Fibroblast of mammary gland (primary cell): ENCODE measurements at regions not wholly inside any gene's neighbourhood (a gene's known extent, or its start where the extent isn't known, plus 50 kb on each side); places are given as distances from the start of the nearest gene placed in this dataset.

Experiments used
- DNase-seq: peaks from one replicate; pipeline ENCODE4 v3.0.0-alpha.2; 2010; ENCODE audit warnings: low read depth
- H3K4me3 ChIP-seq: 2 replicates; pipeline ENCODE4 v1.5.1; 2011; ENCODE audit warnings: low read depth, mild to moderate bottlenecking, low read length, moderate library complexity; ENCODE audit not compliant: control insufficient read depth
- TF ChIP-seq, protein P1 (sequence below): conservative IDR thresholded peaks from 2 replicates; pipeline ENCODE4 v1.5.1; 2011; ENCODE audit warnings: low read depth, low read length, inconsistent platforms; ENCODE audit not compliant: control insufficient read depth, insufficient read depth

DNA sequence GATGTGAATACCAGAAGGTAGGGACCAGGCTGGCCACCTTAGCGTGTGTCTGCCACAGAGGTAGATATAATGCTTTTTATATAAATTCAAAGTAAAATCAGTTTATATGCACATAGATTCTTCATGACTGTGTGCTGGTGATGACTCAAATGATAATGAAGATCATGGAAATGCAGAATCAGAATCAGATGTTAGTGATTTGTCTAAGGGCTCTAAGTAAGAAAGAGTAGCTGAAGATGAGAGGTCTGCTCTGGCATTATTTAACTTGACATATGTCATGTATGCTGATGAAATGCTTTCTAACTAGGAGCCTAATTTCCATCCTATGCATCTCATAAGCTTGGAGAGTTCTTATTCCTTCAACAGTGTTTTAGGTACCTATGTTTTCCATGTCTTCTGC is 50.3 kb upstream of the DPH6 start:
- peak; percentile 62 for DNase-seq
- no peak overlapping the region for H3K4me3 ChIP-seq
- TF ChIP-seq, protein P1, sequence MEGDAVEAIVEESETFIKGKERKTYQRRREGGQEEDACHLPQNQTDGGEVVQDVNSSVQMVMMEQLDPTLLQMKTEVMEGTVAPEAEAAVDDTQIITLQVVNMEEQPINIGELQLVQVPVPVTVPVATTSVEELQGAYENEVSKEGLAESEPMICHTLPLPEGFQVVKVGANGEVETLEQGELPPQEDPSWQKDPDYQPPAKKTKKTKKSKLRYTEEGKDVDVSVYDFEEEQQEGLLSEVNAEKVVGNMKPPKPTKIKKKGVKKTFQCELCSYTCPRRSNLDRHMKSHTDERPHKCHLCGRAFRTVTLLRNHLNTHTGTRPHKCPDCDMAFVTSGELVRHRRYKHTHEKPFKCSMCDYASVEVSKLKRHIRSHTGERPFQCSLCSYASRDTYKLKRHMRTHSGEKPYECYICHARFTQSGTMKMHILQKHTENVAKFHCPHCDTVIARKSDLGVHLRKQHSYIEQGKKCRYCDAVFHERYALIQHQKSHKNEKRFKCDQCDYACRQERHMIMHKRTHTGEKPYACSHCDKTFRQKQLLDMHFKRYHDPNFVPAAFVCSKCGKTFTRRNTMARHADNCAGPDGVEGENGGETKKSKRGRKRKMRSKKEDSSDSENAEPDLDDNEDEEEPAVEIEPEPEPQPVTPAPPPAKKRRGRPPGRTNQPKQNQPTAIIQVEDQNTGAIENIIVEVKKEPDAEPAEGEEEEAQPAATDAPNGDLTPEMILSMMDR, result no peak

DNA sequence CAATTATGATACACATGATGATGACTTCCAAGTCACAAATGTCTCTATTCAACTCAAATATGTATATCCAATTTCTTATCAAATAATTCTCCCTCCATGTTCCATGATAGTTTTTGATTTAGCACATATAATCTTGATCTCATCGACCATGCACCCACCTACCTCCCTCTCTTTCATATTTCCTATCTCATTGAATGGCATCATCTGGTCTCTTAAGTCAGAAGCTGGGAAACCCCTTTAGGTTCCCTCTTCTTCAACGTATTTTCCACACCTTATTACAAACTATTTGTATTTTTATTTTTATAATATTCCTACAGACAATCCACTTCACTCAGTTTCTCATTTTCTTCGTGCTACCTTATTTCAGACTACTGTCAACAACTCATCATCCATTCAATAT is 56.9 kb upstream of the DPH6 start:
- no peak overlapping the region for H3K4me3 ChIP-seq
- TF ChIP-seq, protein P1, result no peak
- DNase-seq, result no peak

DNA sequence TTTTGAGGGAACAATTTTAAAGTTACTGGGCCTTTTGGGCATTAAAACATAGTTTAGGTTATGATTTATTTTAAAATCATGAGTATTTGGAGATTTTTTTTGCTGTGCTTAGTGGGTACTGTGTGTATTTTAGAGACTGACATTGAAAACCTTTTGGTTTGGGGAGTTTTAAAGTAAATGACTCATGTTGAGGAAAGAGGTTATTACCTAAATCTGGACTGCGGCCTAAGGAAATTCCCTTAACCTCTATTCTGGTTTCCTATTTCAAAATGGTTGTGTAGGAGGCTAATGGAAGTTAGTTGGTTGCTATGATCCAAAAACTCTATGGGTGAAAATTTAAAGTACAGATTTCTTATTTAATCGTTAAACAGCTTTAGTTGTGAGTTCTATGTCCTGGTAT is 57.3 kb upstream of the DPH6 start:
- TF ChIP-seq, protein P1, result no peak
- DNase-seq, result peak; percentile 85
- no peak overlapping the region for H3K4me3 ChIP-seq

DNA sequence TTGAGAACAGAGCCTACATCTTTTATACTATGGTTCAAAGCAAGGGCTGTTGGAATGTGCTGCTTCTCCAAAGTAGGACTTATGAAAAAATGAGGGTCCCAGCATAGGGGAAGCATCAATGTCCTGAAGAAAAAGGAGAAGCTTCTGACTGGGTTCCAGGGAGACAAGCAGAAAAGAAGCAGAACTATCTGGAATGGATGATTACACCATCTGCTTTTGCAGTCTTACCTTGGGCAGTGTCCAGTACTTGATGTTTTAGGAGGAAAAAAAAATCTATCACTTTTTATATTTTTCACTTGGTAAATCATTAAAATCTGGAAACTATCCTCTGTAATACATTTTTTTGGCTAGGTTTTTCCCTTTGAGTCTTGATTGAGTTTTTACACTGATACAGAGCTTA is 57.9 kb upstream of the DPH6 start:
- TF ChIP-seq, protein P1, result no peak
- no peak for DNase-seq
- H3K4me3 ChIP-seq, result no peak overlapping the region

DNA sequence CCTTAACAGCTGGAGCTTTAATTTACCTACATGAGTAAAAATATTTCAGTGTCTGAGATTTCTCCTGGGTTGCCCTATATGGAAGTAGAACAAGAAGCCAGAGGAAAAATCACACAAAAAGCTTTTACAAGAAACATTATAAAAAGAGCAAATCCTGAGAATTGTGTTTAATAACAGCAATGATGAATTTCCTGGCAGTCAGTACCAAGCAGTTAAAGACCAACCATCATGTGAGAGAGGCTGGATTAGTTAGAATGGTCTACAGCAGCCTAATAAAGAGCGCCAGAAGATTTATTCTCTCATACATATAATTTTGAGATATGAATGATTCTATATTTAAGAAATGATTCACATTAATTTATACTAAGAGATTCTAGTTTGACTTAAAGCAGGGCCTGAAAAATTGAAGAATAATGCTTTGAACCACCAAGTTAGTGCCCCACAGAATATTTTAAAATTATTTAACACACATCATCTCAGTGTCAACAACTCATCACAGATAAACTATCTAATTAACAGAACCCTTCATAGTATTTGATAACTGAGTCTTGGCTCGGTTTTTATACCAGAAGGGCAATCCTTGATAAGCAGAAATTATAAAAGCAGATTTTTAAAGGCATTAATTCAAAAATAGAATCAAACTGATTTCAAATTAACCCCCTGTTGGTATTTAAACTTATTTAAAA is 59.9 kb upstream of the DPH6 start:
- H3K4me3 ChIP-seq, result no peak overlapping the region
- TF ChIP-seq, protein P1, result no peak
- no peak for DNase-seq

DNA sequence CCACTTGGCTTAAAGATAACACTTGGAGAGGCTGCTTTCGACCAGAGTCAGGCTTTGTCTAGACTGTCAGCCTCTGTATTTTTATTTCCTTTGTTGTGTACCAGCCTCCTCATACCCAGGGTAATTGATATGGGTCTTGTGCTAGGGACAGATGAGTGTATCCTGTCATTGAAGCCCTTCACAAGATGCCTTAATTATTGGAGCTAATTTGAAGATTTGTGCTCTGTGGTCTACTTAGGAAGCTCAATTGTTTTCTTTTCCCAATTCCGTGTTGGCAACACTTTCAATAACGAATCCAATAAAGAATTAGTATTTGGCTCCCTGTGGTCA is 60.5 kb upstream of the DPH6 start:
- TF ChIP-seq, protein P1, result no peak
- no peak overlapping the region for H3K4me3 ChIP-seq
- no peak for DNase-seq
